ENCODE measurements at regions not wholly inside any gene's neighbourhood (a gene's known extent, or its start where the extent isn't known, plus 50 kb on each side); places are given as distances from the start of the nearest gene placed in this dataset.
A peak's percentile ranks its signal among the peaks of the same experiment; 100 is the strongest.

DNA sequence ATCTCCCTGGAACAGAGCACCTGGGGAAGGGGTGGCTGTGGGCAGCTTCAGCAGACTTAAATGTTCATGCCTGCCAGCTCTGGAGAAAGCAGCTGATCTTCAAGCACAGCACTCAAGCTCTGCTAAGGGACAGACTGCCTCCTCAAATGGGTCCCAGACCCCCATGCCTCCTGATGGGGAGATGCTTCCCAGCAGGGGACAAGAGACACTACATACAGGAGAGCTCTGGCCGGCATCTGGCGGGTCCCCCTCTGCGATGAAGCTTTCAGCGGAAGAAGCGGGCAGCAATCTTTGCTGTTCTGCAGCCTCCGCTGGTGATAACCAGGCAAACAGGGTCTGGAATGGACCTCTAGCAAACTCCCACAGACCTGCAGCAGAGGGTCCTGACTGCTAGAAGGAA, 294.8 kb downstream of the RND3 start:
- Histone ChIP-seq H3K36me3 (ENCODE audit: low read depth) (no peaks in the 10 kb centered on the region), H4K20me1 (ENCODE audit: insufficient read depth) (no peaks in the 10 kb centered on the region), H3K27ac (no peak overlapping the region), H3K79me2 (ENCODE audit: insufficient read depth) (no peaks in the 10 kb centered on the region), H3K4me2 (ENCODE audit: unreplicated experiment) (no peak overlapping the region), H3K9ac (no peak overlapping the region), H3F3A (ENCODE audit: insufficient read depth) (0 out of 2 replicates have a peak, but pooled peaks cover 4% of the 10 kb centered on the region), H3K9me3 (ENCODE audit: low read depth) (no peaks in the 10 kb centered on the region), H3K4me3 (no peak overlapping the region), H2AFZ (no peak overlapping the region), H3K27me3 (replicated peaks; ENCODE audit: insufficient read depth) (no peaks in the 10 kb centered on the region), H3K4me1 (ENCODE audit: insufficient read depth) (peaks cover 22% of the 10 kb centered on the region; the same call in 1 of the 2 replicates), H3K9me2 (ENCODE audit: insufficient read depth) (no peaks in the 10 kb centered on the region)
- in situ Hi-C loops (cut with MboI), result no loop called here
- WGBS, 2 experiments (ENCODE audit: low coverage in 1 of 2, low lambda C conversion rate in 2 of 2, missing lambda C conversion rate in 2 of 2), result 98% methylated on average over 6 of the region's 6 CpGs
- no peak for DNase-seq
- TF ChIP-seq EZH2 (IDR thresholded peaks at IDR 0.05; ENCODE audit: insufficient read depth, poor library complexity, severe bottlenecking) (no peak), EZH2phosphoT487 (IDR thresholded peaks at IDR 0.05; ENCODE audit: insufficient read depth, low read depth) (no peak)

- Histone ChIP-seq H3K27ac (no peak overlapping the region), H3K9me3 (ENCODE audit: low read depth) (no peaks in the 10 kb centered on the region), H3K9me2 (ENCODE audit: insufficient read depth) (no peaks in the 10 kb centered on the region), H4K20me1 (ENCODE audit: insufficient read depth) (no peaks in the 10 kb centered on the region), H3K9ac (no peak overlapping the region), H3K36me3 (ENCODE audit: low read depth) (no peaks in the 10 kb centered on the region), H3K4me2 (ENCODE audit: unreplicated experiment) (no peak overlapping the region), H3K4me3 (no peak overlapping the region), H2AFZ (no peak overlapping the region), H3K4me1 (ENCODE audit: insufficient read depth) (peaks cover 24% of the 10 kb centered on the region; the same call in 1 of the 2 replicates), H3K79me2 (ENCODE audit: insufficient read depth) (no peaks in the 10 kb centered on the region), H3K27me3 (replicated peaks; ENCODE audit: insufficient read depth) (no peaks in the 10 kb centered on the region), H3F3A (ENCODE audit: insufficient read depth) (0 out of 2 replicates have a peak, but pooled peaks cover 4% of the 10 kb centered on the region)
- DNase-seq, result peak; percentile 65
- TF ChIP-seq EZH2phosphoT487 (IDR thresholded peaks at IDR 0.05; ENCODE audit: insufficient read depth, low read depth) (no peak), EZH2 (IDR thresholded peaks at IDR 0.05; ENCODE audit: insufficient read depth, poor library complexity, severe bottlenecking) (no peak)
- in situ Hi-C loops (cut with MboI), result no loop called here
- 52 to 59% methylated on average over 4 of the region's 4 CpGs for WGBS, 2 experiments (ENCODE audit: low coverage in 1 of 2, low lambda C conversion rate in 2 of 2, missing lambda C conversion rate in 2 of 2)
These were observed 296.1 kb downstream of the RND3 start for GRCh38 chr2:150191349-150191748.

GRCh38 chr2:150190546-150190945, 296.9 kb downstream of the RND3 start:
- Histone ChIP-seq H3K36me3 (ENCODE audit: low read depth) (no peaks in the 10 kb centered on the region), H3K4me2 (ENCODE audit: unreplicated experiment) (no peak overlapping the region), H3K9ac (no peak overlapping the region), H3K79me2 (ENCODE audit: insufficient read depth) (no peaks in the 10 kb centered on the region), H3K27ac (no peak overlapping the region), H4K20me1 (ENCODE audit: insufficient read depth) (no peaks in the 10 kb centered on the region), H3K4me1 (ENCODE audit: insufficient read depth) (peaks cover 24% of the 10 kb centered on the region; the same call in 1 of the 2 replicates), H3K4me3 (no peak overlapping the region), H3F3A (ENCODE audit: insufficient read depth) (0 out of 2 replicates have a peak, but pooled peaks cover 4% of the 10 kb centered on the region), H3K9me3 (ENCODE audit: low read depth) (no peaks in the 10 kb centered on the region), H3K9me2 (ENCODE audit: insufficient read depth) (no peaks in the 10 kb centered on the region), H2AFZ (no peak overlapping the region), H3K27me3 (replicated peaks; ENCODE audit: insufficient read depth) (no peaks in the 10 kb centered on the region)
- in situ Hi-C loops (cut with MboI), result no loop called here
- WGBS, 2 experiments (ENCODE audit: low coverage in 1 of 2, low lambda C conversion rate in 2 of 2, missing lambda C conversion rate in 2 of 2), result 94 to 100% methylated on average over 1 of the region's 1 CpG
- DNase-seq, result no peak
- TF ChIP-seq EZH2 (IDR thresholded peaks at IDR 0.05; ENCODE audit: insufficient read depth, poor library complexity, severe bottlenecking) (no peak), EZH2phosphoT487 (IDR thresholded peaks at IDR 0.05; ENCODE audit: insufficient read depth, low read depth) (no peak)

GRCh38 chr2:150188800-150189199, 298.7 kb downstream of the RND3 start:
- Histone ChIP-seq H3K9me2 (ENCODE audit: insufficient read depth) (no peaks in the 10 kb centered on the region), H3K4me2 (ENCODE audit: unreplicated experiment) (no peak overlapping the region), H3K79me2 (ENCODE audit: insufficient read depth) (no peaks in the 10 kb centered on the region), H3K27me3 (replicated peaks; ENCODE audit: insufficient read depth) (no peaks in the 10 kb centered on the region), H3F3A (ENCODE audit: insufficient read depth) (no peaks in the 10 kb centered on the region), H3K4me3 (no peak overlapping the region), H3K9me3 (ENCODE audit: low read depth) (no peaks in the 10 kb centered on the region), H2AFZ (0 out of 2 replicates have a peak overlapping the region, but pooled peaks have one; percentile 4), H4K20me1 (ENCODE audit: insufficient read depth) (no peaks in the 10 kb centered on the region), H3K9ac (no peak overlapping the region), H3K4me1 (ENCODE audit: insufficient read depth) (peaks cover 24% of the 10 kb centered on the region; the same call in 1 of the 2 replicates), H3K27ac (no peak overlapping the region), H3K36me3 (ENCODE audit: low read depth) (no peaks in the 10 kb centered on the region)
- no peak for DNase-seq
- in situ Hi-C loops (cut with MboI), result no loop called here
- TF ChIP-seq EZH2 (IDR thresholded peaks at IDR 0.05; ENCODE audit: insufficient read depth, poor library complexity, severe bottlenecking), result no peak
- no peak for TF ChIP-seq EZH2phosphoT487 (IDR thresholded peaks at IDR 0.05; ENCODE audit: insufficient read depth, low read depth)
- WGBS, 2 experiments (ENCODE audit: low coverage in 1 of 2, low lambda C conversion rate in 2 of 2, missing lambda C conversion rate in 2 of 2), result 81 to 86% methylated on average over 2 of the region's 2 CpGs
